Chondrocyte (in vitro differentiated cells): ENCODE measurements at regions not wholly inside any gene's neighbourhood (a gene's known extent, or its start where the extent isn't known, plus 50 kb on each side); places are given as distances from the start of the nearest gene placed in this dataset.

ENCODE experiments used
- DNase-seq: peaks from one replicate; pipeline ENCODE4 v3.0.0; 2021; ENCODE audit warnings: mixed read lengths, low spot score
- H3K27ac Mint-ChIP-seq: one replicate; pipeline ENCODE4 v1.8.0; 2021; ENCODE audit warnings: mild to moderate bottlenecking, moderate library complexity, mixed read lengths; ENCODE audit not compliant: unreplicated experiment
- H3K27me3 Mint-ChIP-seq: 2 replicates; pipeline ENCODE4 v1.8.0; 2021; ENCODE audit warnings: low read depth, mixed read lengths
- H3K36me3 Mint-ChIP-seq: 2 replicates; pipeline ENCODE4 v1.8.0; 2021; ENCODE audit warnings: low read depth, mixed read lengths
- H3K4me1 Mint-ChIP-seq: 2 replicates; pipeline ENCODE4 v1.8.0; 2021; ENCODE audit warnings: low read depth, mild to moderate bottlenecking, mixed read lengths
- H3K4me3 Mint-ChIP-seq: one replicate; pipeline ENCODE4 v1.8.0; 2021; ENCODE audit warnings: mild to moderate bottlenecking, moderate library complexity, mixed read lengths; ENCODE audit not compliant: unreplicated experiment
- H3K9me3 Mint-ChIP-seq: 2 replicates; pipeline ENCODE4 v1.8.0; 2021; ENCODE audit warnings: low read depth, mixed read lengths
- CTCF ChIP-seq: fragments of 200-600 bp; sonication (generic); IDR thresholded peaks from 2 replicates; pipeline ENCODE4 v1.5.0; 2021; ENCODE audit warnings: antibody characterized with exemption, mild to moderate bottlenecking, moderate library complexity

DNA sequence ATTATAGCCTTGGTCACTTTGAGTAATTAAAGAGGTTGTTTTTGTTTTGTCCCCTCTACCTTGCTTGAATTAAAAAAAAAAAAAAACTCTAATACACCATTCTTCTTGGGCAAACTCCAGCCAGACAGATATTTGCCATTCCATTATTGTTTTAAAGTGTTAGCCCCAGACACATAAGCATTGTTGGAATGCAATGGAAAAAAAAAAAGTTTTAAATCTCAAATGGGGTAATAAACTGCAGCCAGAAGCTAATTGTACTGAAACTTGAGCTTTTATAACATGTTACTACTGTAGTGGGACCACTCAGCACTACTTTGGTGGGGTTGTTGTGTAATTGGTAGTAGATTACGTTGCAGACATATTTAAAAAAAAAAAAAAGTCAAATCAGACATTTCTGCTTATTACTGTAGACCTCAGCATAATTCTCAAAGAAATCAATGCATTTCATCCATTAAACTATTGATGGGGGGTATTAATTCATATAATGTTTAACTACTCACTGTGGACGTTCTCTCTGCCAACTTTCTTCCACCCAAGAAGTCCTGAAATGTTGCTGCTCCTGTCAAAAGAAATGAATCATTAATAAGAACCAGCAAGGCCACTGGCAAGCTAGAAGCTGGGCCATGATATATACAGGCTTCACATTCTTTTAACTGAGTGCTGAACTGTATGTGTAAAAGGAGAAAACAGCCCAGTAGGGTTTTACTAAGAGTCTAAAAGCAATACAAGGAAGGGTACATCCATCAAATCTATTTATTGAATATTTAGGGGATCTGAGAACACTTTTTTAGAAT is 626.6 kb upstream of the SOX9 start:
- Mint-ChIP-seq H3K9me3 (no peaks in the 10 kb centered on the region), H3K4me1 (peaks cover 30% of the 10 kb centered on the region), H3K27me3 (no peaks in the 10 kb centered on the region), H3K4me3 (no peak overlapping the region), H3K27ac (peak overlapping the region; percentile 58), H3K36me3 (no peaks in the 10 kb centered on the region)
- no peak for TF ChIP-seq CTCF
- DNase-seq: no peak

DNA sequence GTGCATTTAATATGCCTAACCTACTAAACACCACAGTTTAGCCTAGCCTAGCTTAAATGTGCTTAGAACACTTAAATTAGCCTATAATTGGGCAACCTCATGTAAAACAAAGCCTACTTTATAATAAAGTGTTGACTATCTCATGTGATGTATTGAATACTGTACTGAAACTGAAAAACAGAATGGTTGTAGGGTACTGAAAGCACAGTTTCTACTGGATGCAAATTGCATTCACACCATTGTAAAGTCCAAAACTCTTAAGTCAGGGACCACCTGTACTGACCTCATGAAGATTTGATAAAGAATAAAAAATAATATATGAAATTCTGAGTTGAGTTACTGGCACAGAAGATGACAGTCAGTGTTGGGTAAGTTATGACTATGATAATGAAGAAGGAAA is 625.4 kb upstream of the SOX9 start:
- no peaks in the 10 kb centered on the region for H3K9me3 Mint-ChIP-seq
- no peak overlapping the region for H3K4me3 Mint-ChIP-seq
- peak overlapping the region; percentile 71 for H3K27ac Mint-ChIP-seq
- no peak for TF ChIP-seq CTCF
- peaks cover 30% of the 10 kb centered on the region for H3K4me1 Mint-ChIP-seq
- DNase-seq: no peak
- H3K27me3 Mint-ChIP-seq: no peaks in the 10 kb centered on the region
- H3K36me3 Mint-ChIP-seq: no peaks in the 10 kb centered on the region

- TF ChIP-seq CTCF: no peak
- H3K27ac Mint-ChIP-seq: no peak overlapping the region
- H3K36me3 Mint-ChIP-seq: no peaks in the 10 kb centered on the region
- H3K4me1 Mint-ChIP-seq: peaks cover 34% of the 10 kb centered on the region
- no peak overlapping the region for H3K4me3 Mint-ChIP-seq
- no peaks in the 10 kb centered on the region for H3K27me3 Mint-ChIP-seq
- no peak for DNase-seq
- H3K9me3 Mint-ChIP-seq: no peaks in the 10 kb centered on the region
Observed at GRCh38 chr17:71496552-71496951, 624.3 kb upstream of the SOX9 start.

GRCh38 chr17:71500761-71501555 is 619.9 kb upstream of the SOX9 start:
- peaks cover 37% of the 10 kb centered on the region for H3K4me1 Mint-ChIP-seq
- no peak for DNase-seq
- H3K9me3 Mint-ChIP-seq: no peaks in the 10 kb centered on the region
- no peaks in the 10 kb centered on the region for H3K36me3 Mint-ChIP-seq
- TF ChIP-seq CTCF: no peak
- H3K4me3 Mint-ChIP-seq: no peak overlapping the region
- H3K27me3 Mint-ChIP-seq: no peaks in the 10 kb centered on the region
- no peak overlapping the region for H3K27ac Mint-ChIP-seq

- H3K9me3 Mint-ChIP-seq: no peaks in the 10 kb centered on the region
- no peak for TF ChIP-seq CTCF
- H3K36me3 Mint-ChIP-seq: no peaks in the 10 kb centered on the region
- no peaks in the 10 kb centered on the region for H3K27me3 Mint-ChIP-seq
- H3K27ac Mint-ChIP-seq: no peak overlapping the region
- no peak for DNase-seq
- H3K4me3 Mint-ChIP-seq: no peak overlapping the region
- H3K4me1 Mint-ChIP-seq: peaks cover 37% of the 10 kb centered on the region
Observed at GRCh38 chr17:71501711-71502110, 619.1 kb upstream of the SOX9 start.
